RWPE1 (cell line): ENCODE measurements at regions not wholly inside any gene's neighbourhood (a gene's known extent, or its start where the extent isn't known, plus 50 kb on each side); places are given as distances from the start of the nearest gene placed in this dataset.

Experiments
- CTCF ChIA-PET: fragments of 350-600 bp; sonication (Branson Sonifier 250); formaldehyde crosslinking; extraction: SDS; loops from one replicate; lab custom pipeline; 2021; lab: Yijun Ruan, JAX
- POLR2A ChIA-PET: fragments of 400-600 bp; formaldehyde crosslinking; extraction: SDS; loops from one replicate; lab custom pipeline; 2020; ENCODE audit warnings: antibody characterized with exemption; ENCODE audit not compliant: low non-redundant PET; lab: Yijun Ruan, JAX
- DNase-seq: peaks from one replicate; pipeline ENCODE4 v3.0.0; 2012; ENCODE audit warnings: low spot score
- H3K27ac ChIP-seq: fragments of 450-650 bp; 2 replicates; pipeline ENCODE4 v1.5.1; 2017
- CTCF ChIP-seq: fragments of 450-650 bp; conservative IDR thresholded peaks from 2 replicates; pipeline ENCODE4 v1.5.1; 2017; ENCODE audit warnings: low read depth, mild to moderate bottlenecking

GRCh38 chr5:2111569-2112105, 228.9 kb upstream of the IRX4 start:
- DNase-seq: no peak
- no peak for TF ChIP-seq CTCF
- ChIA-PET POLR2A (no interaction called here), CTCF (interaction anchor here (0.6 kb wide), 1 partner anchor 343 kb away, joined by 3 read pairs; no protein-coding TSS in a partner anchor)
- H3K27ac ChIP-seq: no peak overlapping the region

DNA sequence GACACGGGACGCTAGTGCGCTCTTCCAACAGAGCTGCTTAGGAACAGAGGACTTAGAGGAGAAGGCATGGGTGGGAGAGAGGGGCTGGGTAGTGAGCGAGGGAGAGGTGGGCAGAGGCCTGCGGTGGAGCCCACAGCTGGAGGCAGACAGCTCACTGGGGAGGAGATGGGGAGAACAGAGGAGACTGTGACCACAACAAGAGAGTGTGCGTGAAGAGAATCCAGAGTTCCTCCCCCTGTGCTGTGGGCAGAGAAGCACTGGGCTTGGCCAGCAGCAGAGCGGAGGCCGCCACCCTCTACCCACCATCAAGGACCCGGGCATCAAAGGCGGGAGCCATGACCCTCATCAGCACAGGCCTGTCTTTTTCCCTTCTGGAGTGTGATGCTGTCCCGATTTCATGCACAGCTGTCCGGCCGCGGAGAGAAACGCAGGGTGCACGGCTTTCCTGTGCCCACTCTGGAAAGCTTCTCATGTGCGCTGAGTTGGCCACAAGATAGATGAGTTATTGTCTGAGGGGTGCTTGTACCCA, 228.3 kb upstream of the IRX4 start:
- CTCF ChIA-PET: no interaction called here
- TF ChIP-seq CTCF: no peak
- no peak for DNase-seq
- POLR2A ChIA-PET: no interaction called here
- no peak overlapping the region for H3K27ac ChIP-seq

- H3K27ac ChIP-seq: no peak overlapping the region
- POLR2A ChIA-PET: no interaction called here
- no peak for TF ChIP-seq CTCF
- no peak for DNase-seq
- CTCF ChIA-PET: interaction anchor here (0.6 kb wide), 1 partner anchor 614 kb away, joined by 3 read pairs; no protein-coding TSS in a partner anchor
Measured at GRCh38 chr5:2110137-2110933, 227.6 kb upstream of the IRX4 start.

DNA sequence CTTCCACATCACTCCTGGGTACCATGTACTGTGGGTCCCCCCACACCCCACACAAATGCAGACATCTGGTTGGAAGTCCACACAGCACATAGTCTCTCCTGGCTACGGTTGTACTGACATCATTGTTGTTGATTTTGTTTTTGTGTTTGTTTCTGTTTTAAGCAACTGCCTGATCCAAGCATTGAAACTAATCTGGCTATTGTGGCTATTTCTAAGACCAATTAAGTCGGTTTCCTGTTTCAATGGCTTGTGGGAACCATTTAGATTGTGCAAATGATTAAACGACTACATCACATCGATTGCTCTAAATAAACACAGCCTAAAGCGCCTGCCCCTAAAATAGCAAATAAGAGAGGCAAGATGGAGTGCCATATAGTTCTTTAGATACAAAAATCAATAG, 226.8 kb upstream of the IRX4 start:
- TF ChIP-seq CTCF: no peak
- no peak overlapping the region for H3K27ac ChIP-seq
- CTCF ChIA-PET: no interaction called here
- no peak for DNase-seq
- POLR2A ChIA-PET: no interaction called here

- no peak for DNase-seq
- no peak for TF ChIP-seq CTCF
- no peak overlapping the region for H3K27ac ChIP-seq
- CTCF ChIA-PET: no interaction called here
- POLR2A ChIA-PET: no interaction called here
Measured at GRCh38 chr5:2106721-2107120, 224.0 kb upstream of the IRX4 start.

- ChIA-PET POLR2A (no interaction called here), CTCF (interaction anchor here (0.7 to 1.2 kb wide), 3 partner anchors 66 to 1846 kb away, joined by 3 to 4 read pairs (median 3); no protein-coding TSS in a partner anchor)
- no peak overlapping the region for H3K27ac ChIP-seq
- no peak for DNase-seq
- TF ChIP-seq CTCF: no peak
Measured at GRCh38 chr5:2105141-2105540, 222.4 kb upstream of the IRX4 start.
